ENCODE measurements at regions not wholly inside any gene's neighbourhood (a gene's known extent, or its start where the extent isn't known, plus 50 kb on each side); places are given as distances from the start of the nearest gene placed in this dataset.

DNA sequence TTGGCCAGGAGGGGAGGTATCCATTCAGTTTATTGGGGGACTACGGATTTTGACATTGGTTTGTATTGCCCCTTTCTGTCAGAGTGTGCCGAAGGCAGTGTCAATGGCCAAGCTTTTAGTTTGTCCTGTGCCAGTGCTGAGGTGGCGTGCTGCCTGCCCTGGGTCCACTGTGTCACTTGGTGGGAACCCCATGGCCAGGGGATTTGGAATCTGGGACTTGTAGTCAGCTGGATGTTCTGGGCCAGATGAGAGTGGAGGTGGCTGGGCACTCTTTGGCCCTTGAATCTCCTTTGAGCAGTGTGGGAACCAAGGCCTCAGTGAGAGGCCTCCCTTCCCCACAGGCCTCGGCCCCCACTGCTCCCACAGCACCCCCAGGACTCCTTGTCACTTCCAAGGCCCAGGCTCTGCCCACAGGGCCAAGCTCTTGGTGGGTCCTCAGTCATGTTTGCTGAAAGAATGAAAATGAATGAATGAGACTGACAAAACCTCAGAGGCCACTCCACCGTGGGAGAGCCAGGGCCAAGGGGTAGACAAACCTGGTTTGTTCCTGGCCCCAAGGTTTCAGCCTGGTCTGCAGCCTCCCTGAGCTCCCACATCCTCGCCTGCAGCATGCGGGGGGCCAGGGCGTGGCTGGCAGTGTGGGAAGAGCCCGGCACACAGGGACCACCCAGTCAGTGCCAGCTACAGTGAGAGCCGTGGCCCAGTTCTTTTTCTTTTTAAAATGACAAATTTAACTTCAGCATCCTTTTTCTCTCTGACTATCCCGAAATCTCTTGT lies 412.2 kb downstream of the MATN1 start:
- DNase-seq = no peak

DNA sequence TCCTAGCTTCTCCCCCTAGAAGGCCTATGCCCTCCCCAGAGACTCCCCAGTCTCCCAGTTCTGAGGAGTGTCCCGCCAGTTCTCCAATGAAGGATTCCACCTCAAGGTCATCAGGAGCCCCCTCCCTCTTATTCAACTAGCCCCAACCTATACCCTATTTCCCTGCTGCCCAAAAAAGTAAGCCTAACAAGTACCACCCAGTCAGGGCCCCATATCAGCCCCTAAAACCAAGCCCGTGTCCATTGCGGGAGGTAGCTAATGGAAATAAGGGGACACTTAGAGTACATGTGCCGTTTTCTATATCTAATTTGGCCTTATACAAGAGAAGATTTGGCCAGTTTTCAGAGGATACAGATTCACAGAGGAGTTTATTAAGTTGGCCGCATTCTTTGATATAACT lies 416.2 kb downstream of the MATN1 start:
- no peak for DNase-seq

DNA sequence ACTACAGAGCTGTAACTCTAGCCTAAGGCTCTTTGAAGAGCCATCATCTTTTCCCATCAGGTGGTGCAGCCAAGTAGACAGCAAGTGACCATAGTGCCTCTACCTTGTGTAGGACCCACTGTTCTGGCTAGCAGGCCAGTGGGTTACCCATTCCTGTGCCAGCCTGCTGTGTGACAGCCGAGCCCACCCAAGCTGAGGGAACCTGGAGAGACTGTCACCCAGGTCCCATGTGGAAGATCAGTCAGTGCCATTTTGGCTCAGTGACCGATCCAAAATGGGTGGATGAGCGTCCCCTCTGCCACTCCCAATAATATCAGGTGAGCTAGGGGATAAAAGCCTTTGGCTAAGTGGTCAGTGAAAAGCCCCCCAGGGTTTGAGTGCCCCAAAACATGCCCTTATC lies 417.9 kb downstream of the MATN1 start:
- DNase-seq = no peak

DNA sequence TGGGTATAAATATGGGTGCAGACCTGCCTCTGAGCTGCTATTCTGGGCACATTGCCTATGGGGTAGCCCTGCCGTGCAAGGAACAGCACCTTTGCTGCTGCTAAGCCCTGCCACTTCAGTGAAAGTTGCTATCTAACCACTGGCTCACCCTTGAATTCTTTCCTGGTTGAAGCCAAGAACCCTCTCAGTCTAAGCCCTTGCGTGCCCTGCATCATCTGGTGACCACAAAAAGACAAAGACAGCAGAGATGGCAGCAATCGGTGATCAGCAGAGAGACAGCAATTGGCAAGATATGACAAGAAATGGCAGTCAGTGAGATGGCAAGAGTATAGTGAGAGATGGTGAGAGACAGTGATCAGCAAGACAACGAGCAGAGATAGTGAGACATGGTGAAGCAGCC lies 418.3 kb downstream of the MATN1 start:
- no peak for DNase-seq

DNA sequence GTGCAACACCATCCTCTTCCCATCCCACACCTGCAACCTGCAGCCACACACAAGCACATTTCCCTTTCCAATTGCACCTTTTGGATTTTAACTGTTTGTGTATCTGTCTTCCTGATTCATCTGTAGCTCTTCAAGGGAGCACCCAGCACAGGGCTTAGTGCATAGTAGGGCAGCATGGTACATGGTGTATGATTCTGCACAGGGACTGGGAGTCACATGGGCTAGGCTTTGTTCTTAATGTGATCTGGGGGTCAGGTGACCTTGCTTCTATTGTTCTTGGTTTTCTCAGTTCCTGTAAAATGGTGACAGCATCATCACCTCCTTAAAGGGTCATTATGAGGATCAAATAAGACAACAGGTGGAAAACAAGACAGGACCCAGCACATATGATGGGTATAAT lies 419.3 kb downstream of the MATN1 start:
- DNase-seq = no peak

DNA sequence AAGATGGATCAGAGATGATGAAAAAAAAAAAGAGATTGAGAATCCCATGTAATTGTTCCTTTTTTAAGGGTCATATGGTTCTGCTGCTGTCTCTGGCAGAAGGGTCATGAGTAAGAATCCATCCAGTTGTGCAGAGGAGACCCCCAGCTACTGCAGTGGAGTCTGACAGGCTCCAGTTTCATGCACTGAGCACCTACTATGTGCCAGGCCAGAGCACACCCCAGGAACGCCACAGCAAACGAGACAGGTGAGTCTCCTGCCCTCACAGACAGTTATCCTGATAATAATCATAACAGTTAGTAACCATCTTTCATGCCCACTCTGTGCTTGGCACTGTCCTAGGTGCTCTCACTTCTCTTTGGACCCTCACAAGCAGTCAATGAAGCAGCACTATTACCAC lies 420.0 kb downstream of the MATN1 start:
- no peak for DNase-seq

DNA sequence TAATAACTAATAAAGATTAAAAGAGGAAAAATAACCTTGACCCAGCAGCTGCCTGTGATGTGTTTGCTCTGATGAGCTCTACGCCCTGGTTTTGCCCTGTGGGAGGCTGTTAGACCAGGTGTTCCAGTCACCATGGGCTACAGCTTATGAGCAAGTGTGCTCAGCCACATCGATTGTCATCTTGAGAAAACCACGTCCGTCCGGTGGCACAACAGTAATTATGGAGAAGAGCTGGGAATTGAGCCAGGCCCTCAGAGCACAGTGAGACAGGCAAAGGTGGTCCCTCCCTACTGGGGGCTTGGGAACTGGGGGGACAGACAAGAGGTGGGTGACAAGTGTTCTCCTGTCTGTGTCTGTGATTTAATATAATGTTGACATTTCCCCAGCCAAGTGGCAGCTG lies 420.5 kb downstream of the MATN1 start:
- no peak for DNase-seq

DNA sequence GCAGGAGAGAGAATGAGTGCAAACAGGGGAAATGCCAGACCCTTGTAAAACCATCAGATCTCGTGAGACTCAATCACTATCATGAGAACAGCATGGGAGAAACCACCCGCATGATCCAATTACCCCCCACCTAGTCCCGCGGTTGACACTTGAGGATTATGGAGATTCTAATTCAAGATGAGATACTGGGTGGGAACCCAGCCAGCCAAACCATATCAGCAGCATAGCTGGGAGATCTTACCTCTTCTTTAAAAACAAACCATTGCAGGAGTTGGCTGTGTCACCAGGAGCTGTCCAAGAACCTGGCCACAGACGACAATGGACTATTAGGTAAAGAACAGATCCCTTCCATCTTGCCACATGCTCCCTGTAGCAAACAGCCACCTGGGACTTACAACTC lies 422.7 kb downstream of the MATN1 start:
- DNase-seq = no peak

DNA sequence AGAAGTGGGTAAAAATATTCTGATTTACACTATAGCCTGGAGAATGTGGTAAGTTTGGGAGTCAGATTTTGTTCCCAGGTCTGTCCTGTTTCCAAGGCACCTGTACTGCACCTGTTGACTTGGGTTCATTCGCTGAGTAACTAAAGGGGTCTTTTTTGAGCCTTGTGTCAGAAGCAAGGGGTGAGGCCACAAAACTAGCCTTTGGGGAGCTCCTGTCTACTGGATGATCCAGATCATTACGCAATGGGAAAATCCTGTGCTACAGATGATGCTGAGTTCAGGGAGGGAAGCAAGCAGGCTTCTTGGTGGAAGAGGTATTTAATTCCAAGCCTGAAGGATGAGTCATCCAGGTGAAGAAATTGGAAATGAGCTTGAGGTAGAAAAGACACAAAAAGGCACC lies 424.0 kb downstream of the MATN1 start:
- DNase-seq = no peak

DNA sequence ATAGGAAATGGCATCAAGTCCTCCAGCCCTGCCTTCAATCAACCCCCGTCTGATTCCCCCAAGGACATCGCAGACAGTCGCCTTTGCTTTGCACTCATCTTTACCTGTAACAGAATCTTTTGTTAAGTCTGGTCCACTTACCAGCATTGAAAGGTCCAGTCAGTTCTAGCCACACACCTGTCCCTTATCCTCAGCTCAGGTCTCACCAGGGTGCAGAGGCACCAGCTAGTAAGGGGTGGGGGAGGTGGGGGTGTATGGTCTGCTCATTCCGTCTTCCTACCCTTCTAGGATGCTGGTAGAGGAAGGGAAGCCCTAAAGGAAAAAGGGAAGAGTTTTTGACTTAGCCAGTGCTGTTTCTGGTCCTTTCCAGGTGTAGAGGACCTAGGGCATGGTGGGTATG lies 427.7 kb downstream of the MATN1 start:
- DNase-seq = no peak

DNA sequence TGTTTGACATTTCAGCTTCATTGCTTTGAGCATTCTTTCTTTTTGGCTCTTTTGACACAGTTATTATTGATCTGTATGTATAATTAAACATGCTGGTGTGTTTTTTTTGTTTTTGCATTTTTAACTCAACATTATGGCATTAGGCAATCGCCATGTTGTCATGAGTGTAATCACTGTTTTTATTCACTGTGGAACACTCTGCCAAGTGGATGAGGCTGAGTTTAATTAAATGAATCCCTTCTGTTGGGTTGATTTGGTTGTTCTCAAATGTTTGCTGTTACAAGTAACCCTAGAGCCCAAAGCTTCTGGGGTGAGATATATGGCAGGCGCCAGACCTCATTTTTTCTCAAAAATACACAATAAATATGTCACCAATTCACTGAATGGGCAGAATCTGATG lies 428.1 kb downstream of the MATN1 start:
- no peak for DNase-seq

DNA sequence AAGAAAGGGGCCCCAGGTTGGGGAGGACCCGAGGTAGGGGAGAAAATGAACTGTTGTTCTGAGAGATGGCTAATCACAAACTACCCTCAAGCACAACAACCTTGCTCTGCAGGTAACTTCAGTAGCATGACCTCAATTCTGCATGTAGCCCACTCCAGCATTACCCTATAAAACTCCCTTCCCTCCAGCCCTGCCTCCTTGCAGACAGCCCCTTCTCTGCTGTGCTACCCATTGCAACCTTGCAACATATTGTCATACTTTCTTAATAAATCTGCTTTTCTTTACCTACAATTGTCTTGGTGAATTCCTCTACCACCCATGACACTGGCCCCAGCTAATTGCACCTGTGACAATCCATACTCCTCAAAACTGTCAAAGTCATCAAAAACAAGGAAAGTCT lies 428.9 kb downstream of the MATN1 start:
- no peak for DNase-seq

DNA sequence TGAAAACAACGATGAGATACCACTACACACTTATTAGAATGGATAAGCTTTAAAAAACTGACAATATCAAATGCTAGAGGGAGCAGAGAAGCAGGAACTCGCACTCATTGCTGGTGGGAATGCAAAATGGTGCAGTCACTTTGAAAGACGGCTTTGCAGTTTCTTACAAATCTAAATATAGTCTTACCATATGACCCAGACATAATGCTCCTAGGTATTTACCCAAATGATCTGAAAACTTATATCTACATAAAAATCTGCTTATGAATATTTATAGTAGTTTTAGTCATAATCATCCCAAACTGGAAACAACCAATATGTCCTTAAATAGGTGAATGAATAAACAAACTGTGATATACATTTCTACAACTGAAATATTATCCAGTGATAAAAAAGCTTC lies 430.9 kb downstream of the MATN1 start:
- DNase-seq = no peak

DNA sequence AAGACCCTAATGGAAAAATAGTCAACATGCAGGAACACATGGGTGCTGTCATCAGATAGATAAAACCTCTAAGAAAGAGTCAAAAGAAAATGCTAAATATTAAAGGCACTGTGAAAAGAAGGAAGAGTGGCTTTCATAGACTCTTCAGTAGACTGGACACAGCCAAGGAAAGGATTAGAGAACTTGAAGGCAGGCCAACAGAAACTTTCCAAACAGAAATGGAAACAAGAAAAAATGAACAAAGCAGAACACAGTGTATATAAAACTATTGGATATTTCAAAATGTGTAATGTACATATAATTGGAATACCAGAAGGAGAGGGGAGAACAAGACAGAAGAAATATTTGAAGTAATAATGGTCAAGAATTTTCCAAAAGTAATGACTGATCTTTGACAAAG lies 431.9 kb downstream of the MATN1 start:
- no peak for DNase-seq

DNA sequence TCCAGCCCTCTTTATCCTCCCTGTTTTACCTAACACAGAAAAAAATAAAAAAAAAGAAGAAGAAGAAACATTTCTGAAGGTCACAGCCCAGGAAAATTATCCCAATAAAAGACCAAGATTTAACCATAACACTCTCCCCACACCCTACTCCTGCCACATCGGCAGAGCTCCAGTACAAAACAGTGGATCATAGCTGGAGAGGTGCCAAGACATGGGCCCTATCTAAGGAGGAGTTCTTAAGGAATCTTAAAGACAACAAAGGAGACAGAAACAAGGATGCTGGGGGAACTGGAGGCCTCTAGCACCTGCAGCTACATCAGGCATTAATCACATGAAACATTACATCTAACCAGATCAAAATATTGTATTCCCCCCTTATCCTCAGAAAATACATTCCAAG lies 432.8 kb downstream of the MATN1 start:
- no peak for DNase-seq

DNA sequence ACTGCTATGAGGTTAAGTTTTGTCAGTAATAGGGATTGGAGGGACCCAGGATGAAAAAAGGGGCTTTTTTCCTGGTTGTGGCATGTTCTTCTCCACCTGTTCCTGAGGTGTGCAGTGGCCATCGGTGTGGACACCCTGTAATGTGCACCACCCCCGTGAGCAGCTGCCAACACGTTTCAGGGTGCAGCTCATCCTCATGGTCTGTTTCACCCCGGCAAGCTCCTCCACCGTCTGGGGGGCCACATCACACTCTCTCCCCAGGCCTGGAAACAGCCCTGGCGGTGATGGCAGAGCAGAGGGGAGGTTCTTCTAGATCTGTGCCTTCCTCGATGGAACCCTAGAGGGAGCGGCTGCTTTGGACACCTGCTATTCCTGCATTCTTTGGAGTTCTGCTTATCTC lies 435.4 kb downstream of the MATN1 start:
- DNase-seq = no peak

DNA sequence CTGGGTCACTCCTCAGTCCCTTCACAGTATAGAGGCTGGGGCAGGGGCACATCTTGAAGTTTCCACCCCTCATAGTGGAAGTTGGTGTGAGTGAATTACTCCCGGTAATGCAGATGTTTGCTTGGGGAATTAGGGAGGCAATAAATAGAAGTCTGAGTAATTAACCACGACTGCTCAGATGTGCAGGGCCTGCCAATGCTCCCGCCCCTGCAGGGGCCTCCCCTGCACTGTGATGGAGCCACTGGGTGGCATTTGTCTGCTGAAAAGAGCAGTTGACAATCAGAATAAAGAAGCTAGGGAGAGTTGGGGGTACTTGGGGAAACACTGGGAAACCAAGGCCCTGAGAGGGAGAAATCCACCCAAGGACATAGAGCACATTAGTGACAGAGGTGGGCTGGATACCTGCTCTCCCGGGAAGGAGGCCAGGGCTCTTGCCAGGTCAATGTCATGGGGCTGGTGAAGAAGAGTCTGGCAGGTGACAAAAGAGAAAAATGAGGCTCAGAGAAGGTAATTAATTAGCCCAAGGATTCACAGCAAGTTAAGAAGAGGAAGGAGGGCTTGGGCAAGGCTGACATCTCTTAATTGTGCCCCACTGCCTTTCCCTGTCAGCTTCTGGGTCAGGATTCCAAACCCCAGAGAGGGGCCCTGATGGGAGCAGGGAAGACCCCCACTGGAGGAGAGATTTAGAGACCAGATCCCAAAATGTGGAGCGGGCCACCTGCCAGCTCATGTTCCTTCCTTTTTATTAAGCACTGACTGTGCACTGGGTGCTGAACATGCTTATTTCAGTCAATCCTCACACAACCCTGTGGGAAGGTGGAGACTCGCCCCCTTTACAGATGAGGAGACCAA lies 436.2 kb downstream of the MATN1 start:
- DNase-seq = no peak

DNA sequence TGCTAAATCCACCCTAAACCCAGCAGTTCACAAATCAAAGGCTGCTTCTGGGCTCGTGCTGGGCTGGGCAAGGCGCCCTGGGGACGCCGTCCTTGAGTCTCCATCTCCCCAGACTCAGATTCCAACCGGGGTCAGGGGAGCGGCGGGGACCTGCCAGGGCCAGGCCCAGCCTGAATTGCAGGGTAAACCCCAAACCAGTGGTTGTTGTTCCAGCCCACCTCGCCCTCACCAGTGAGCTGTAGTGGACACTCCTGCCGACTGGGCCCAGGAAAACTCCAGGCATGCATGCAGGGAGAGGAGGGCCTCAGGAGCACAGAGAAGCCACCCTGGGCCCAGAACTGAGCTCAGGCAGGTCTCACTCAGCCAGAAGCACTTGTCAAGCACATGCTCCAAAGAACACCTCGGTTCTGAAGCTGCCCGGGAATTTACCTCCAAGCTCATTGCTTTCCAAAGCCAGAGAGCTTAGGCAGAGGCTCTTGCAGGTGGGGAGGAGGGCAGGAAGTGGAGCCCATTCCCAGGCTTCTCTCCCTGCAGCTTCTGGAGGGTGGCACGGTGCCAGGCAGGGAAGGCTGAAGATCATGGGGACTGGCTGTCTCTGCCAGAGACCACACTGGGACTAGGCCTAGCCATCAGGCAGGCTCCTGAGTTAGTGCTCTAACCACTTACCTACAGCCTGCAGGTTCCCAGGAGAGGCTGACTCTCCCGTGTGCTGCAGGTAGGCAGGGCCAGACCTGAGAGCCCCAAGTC lies 437.0 kb downstream of the MATN1 start:
- DNase-seq = no peak

DNA sequence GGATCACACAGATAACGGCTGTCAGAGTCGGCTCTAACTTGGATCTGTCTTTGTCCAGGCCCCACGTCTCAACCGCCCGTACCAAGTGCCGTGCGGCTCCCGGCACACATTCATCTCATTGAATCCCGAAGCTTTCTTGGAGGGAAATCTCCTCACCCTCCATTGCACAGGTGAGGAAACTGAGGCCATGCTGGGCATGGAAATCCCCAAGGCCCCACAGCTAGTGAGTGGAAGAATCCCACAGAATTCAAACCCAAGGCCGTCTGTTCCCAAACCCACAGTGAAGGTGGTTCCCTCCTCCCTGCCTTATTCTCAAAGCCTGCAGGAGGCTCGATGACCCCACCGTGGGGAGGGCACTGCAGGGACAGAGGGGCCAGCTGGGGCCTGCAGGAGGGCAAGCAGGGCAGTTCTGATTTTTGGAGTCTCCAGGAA lies 437.9 kb downstream of the MATN1 start:
- DNase-seq = no peak

DNA sequence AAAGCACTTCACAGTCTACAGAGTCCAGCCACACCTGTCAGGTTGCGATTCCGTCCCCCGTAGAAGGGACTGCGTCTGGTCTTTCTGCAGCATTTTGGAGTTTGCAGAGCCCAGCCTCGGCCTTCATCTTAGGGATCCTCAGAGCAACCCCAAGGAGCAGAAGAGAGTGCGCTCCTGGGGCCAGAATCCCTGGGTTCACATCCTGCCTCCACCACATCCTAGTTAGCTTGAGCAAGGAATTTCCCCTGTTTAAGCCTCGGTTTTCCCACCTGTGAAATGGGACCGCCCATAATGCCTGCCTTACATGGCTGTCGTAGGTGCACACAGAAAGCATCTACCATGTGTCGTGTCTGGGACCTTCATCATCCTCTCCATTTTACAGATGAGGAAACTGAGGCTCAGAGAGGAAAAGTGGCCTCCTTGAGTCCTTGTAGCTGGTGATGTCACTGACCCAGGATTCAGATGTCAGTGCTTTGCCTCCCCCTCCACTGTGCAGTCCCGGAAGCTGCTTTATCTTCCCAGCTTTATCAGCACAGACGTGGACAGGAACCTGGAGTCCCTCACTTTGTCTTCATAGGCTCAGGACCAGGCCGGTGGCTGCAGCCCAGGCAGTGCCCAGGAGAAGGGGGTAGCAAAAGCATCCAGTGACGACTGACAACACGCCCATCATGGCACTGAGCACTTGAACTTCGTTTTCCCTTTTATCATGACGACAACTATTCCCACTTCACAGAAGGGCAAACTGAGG lies 438.5 kb downstream of the MATN1 start:
- DNase-seq = no peak

DNA sequence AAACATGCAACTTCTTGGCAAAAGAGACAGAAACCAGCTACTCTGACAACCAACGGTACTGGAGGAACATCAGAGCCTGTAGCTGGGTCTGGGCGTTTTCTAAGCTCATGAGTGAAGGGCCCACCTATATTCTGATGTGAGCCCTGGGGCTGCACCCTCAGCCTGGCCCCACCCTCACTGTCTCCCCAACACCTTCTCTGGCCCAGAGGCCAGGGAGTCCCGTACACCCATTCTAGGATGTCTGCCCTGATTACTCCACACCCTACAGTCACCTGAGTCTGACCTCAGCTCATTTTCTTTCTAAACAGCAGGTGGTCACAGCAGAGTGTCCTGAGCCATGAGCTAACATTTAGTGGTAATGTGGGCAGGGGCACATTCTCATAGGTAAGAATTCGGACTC lies 439.2 kb downstream of the MATN1 start:
- no peak for DNase-seq

DNA sequence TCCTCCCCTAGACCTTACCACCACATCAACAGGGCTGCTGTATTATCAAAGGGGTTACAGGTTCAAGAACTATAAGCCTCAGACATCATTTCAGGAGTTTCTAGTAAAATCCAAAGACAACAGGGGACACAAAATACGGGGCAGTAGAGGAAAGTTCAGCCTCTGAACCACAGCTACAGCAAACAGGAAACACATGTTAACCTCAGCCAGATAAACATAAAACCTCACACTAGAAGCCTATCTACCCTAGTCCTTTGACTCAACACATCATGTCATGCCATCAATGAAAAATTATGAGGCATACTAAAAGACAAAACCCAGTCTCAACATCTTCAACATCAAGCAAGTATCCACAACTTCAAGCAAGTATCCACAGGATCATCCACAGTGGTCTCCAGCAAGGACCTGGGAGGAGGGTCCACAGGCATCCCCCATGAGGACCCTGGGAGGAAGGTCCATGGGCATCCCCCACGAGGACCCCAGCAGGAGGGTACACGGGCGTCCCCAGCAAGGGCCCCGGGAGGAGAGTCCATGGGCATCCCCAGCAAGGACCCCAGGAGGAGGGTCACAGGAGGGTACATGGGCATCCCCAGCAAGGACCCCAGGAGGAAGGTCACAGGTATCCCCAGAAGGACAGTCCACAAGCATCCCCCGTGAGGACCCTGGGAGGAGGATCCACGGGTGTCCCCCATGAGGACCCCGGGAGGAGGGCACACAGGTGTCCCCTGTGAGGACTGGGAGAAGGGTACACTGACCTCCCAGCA lies 440.0 kb downstream of the MATN1 start:
- no peak for DNase-seq

Data from activated T-cell treated with anti-CD3 and anti-CD28 coated beads, Interleukin-2, amount 50 U/mL, for 1 hour (primary cell).